ENCODE measurements at regions not wholly inside any gene's neighbourhood (a gene's known extent, or its start where the extent isn't known, plus 50 kb on each side); places are given as distances from the start of the nearest gene placed in this dataset.

- POLR2A ChIA-PET: no interaction called here
Measured at GRCh38 chr3:130834476-130834875, 59.4 kb upstream of the ATP2C1 start.

GRCh38 chr3:130835483-130835882 is 58.4 kb upstream of the ATP2C1 start:
- no peaks in the 10 kb centered on the region for H3K36me3 Mint-ChIP-seq (ENCODE audit: low read depth)
- Histone ChIP-seq H3K4me1 (ENCODE audit: insufficient read depth, low read length) (no peaks in the 10 kb centered on the region), H3K27me3 (ENCODE audit: control insufficient read depth in 1 of 2, insufficient read depth in 2 of 2, low read length in 2 of 2) (peaks cover 0 to 4% of the 10 kb centered on the region in 2 experiments), H3K9me3 (ENCODE audit: control insufficient read depth in 1 of 2, insufficient read depth in 1 of 2, low read length in 2 of 2) (no peaks in the 10 kb centered on the region), H3K27ac (ENCODE audit: low read depth in 1 of 2, low read length in 2 of 2) (no peak overlapping the region), H3K4me3 (ENCODE audit: low read length) (no peak overlapping the region), H3K36me3 (ENCODE audit: insufficient read depth, low read length) (no peaks in the 10 kb centered on the region)
- POLR2A ChIA-PET: no interaction called here
- H3K27me3 Mint-ChIP-seq: no peaks in the 10 kb centered on the region
- intact Hi-C loops (cut with DNase I, micrococcal nuclease): no loop called here
- no peak for TF ChIP-seq CTCF (IDR thresholded peaks at IDR 0.05)
- H3K27ac Mint-ChIP-seq: no peak overlapping the region
- H3K4me3 Mint-ChIP-seq: no peak overlapping the region
- ATAC-seq (ENCODE audit: poor library complexity): no peak
- CTCF ChIA-PET: no interaction called here
- DNase-seq: no peak
- no peaks in the 10 kb centered on the region for H3K9me3 Mint-ChIP-seq
- H3K4me1 Mint-ChIP-seq (ENCODE audit: low read depth): peaks cover 8% of the 10 kb centered on the region

More at GRCh38 chr3:130834476-130834875, 59.4 kb upstream of the ATP2C1 start:
- no peak overlapping the region for H3K4me3 Mint-ChIP-seq
- no peaks in the 10 kb centered on the region for H3K36me3 ChIP-seq (ENCODE audit: insufficient read depth, low read length)
- no peaks in the 10 kb centered on the region for H3K4me1 ChIP-seq (ENCODE audit: insufficient read depth, low read length)
- no peak for ATAC-seq (ENCODE audit: poor library complexity)
- H3K36me3 Mint-ChIP-seq (ENCODE audit: low read depth): no peaks in the 10 kb centered on the region
- H3K4me1 Mint-ChIP-seq (ENCODE audit: low read depth): no peaks in the 10 kb centered on the region
- H3K27me3 Mint-ChIP-seq: no peaks in the 10 kb centered on the region
- intact Hi-C loops (cut with DNase I, micrococcal nuclease): no loop called here
- no peak for DNase-seq
- H3K27ac ChIP-seq (ENCODE audit: low read depth in 1 of 2, low read length in 2 of 2): no peak overlapping the region
- H3K4me3 ChIP-seq (ENCODE audit: low read length): no peak overlapping the region
- CTCF ChIA-PET: no interaction called here
- no peak for TF ChIP-seq CTCF (IDR thresholded peaks at IDR 0.05)
- H3K9me3 Mint-ChIP-seq: no peaks in the 10 kb centered on the region
- H3K27me3 ChIP-seq (ENCODE audit: control insufficient read depth in 1 of 2, insufficient read depth in 2 of 2, low read length in 2 of 2): peaks cover 0 to 4% of the 10 kb centered on the region in 2 experiments
- no peak overlapping the region for H3K27ac Mint-ChIP-seq
- H3K9me3 ChIP-seq (ENCODE audit: control insufficient read depth in 1 of 2, insufficient read depth in 1 of 2, low read length in 2 of 2): no peaks in the 10 kb centered on the region

GRCh38 chr3:130838898-130839600 is 54.8 kb upstream of the ATP2C1 start:
- H3K9me3 ChIP-seq (ENCODE audit: control insufficient read depth in 1 of 2, insufficient read depth in 1 of 2, low read length in 2 of 2): no peaks in the 10 kb centered on the region
- Mint-ChIP-seq H3K4me3 (no peak overlapping the region), H3K27me3 (no peaks in the 10 kb centered on the region), H3K4me1 (ENCODE audit: low read depth) (peaks cover 8% of the 10 kb centered on the region), H3K27ac (no peak overlapping the region), H3K9me3 (no peaks in the 10 kb centered on the region), H3K36me3 (ENCODE audit: low read depth) (no peaks in the 10 kb centered on the region)
- ChIA-PET CTCF (no interaction called here), POLR2A (interaction anchor here (0.7 kb wide), 1 partner anchor 1603 kb away, joined by 3 read pairs; no protein-coding TSS in a partner anchor)
- H3K4me1 ChIP-seq (ENCODE audit: insufficient read depth, low read length): no peaks in the 10 kb centered on the region
- H3K36me3 ChIP-seq (ENCODE audit: insufficient read depth, low read length): no peaks in the 10 kb centered on the region
- no peaks in the 10 kb centered on the region for H3K27me3 ChIP-seq (ENCODE audit: control insufficient read depth in 1 of 2, insufficient read depth in 2 of 2, low read length in 2 of 2)
- no peak overlapping the region for H3K4me3 ChIP-seq (ENCODE audit: low read length)
- no peak for TF ChIP-seq CTCF (IDR thresholded peaks at IDR 0.05)
- DNase-seq (no peak), ATAC-seq (ENCODE audit: poor library complexity) (no peak)
- no peak overlapping the region for H3K27ac ChIP-seq (ENCODE audit: low read depth in 1 of 2, low read length in 2 of 2)
- intact Hi-C loops (cut with DNase I, micrococcal nuclease): no loop called here

Data from CD4-positive, alpha-beta T cell (primary cell).